T-helper 2 cell treated with Interferon-gamma antibody and Interleukin-4, amounts not matched to agents 100 ng/mL and 5 ng/mL, for 36 hours (primary cell): ENCODE measurements at regions not wholly inside any gene's neighbourhood (a gene's known extent, or its start where the extent isn't known, plus 50 kb on each side); places are given as distances from the start of the nearest gene placed in this dataset.

Experiments
- intact Hi-C: fragments of 100-400 bp; cut with micrococcal nuclease; formaldehyde crosslinking; loops from one replicate; pipeline ENCODE4 v1.15.1; 2023

- intact Hi-C loops, result no loop called here
Measured at GRCh38 chr7:24510759-24511158, 62.5 kb upstream of the PALS2 start.

- intact Hi-C loops, result no loop called here
Measured at GRCh38 chr7:24517166-24517565, 56.1 kb upstream of the PALS2 start.

- intact Hi-C loops, result no loop called here
Measured at GRCh38 chr7:24521917-24522623, 51.2 kb upstream of the PALS2 start.
